LNCaP clone FGC (cell line): ENCODE measurements at regions not wholly inside any gene's neighbourhood (a gene's known extent, or its start where the extent isn't known, plus 50 kb on each side); places are given as distances from the start of the nearest gene placed in this dataset.

Experiments
- DNase-seq: peaks from one replicate; pipeline ENCODE4 v3.0.0-alpha.2; 2011; ENCODE audit warnings: low read depth
- H3K4me3 ChIP-seq: 2 replicates; pipeline ENCODE4 v1.5.1; 2011; ENCODE audit warnings: mild to moderate bottlenecking, low read depth, low read length, control low read depth
- TF ChIP-seq, protein P1 (sequence below): IDR thresholded peaks from 2 replicates; pipeline ENCODE4 v1.5.1; 2012; ENCODE audit warnings: mild to moderate bottlenecking; ENCODE audit not compliant: control insufficient read depth, insufficient read depth; ENCODE audit errors: extremely low read depth

DNA sequence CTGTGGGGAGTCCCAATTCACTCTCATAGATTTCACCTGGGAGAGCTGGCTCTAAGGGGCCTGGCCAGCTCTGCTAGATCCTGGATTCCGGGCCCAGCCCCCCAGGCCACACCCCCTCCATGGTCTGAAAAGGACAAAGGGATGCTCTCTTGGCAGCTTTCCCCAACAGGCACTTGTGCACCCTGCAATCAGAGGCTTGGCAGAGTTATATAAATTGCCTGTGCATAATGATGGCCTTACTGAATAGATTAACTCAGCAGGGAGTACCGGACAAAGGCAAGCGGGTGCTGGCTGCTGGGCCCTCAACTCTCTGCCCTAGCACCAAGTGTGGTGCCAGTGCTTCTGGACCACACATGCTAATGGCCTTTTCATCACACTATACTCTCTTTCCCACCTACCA is 461.6 kb downstream of the BUD13 start:
- DNase-seq: no peak
- H3K4me3 ChIP-seq: no peak overlapping the region
- TF ChIP-seq, protein P1, sequence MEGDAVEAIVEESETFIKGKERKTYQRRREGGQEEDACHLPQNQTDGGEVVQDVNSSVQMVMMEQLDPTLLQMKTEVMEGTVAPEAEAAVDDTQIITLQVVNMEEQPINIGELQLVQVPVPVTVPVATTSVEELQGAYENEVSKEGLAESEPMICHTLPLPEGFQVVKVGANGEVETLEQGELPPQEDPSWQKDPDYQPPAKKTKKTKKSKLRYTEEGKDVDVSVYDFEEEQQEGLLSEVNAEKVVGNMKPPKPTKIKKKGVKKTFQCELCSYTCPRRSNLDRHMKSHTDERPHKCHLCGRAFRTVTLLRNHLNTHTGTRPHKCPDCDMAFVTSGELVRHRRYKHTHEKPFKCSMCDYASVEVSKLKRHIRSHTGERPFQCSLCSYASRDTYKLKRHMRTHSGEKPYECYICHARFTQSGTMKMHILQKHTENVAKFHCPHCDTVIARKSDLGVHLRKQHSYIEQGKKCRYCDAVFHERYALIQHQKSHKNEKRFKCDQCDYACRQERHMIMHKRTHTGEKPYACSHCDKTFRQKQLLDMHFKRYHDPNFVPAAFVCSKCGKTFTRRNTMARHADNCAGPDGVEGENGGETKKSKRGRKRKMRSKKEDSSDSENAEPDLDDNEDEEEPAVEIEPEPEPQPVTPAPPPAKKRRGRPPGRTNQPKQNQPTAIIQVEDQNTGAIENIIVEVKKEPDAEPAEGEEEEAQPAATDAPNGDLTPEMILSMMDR: no peak

DNA sequence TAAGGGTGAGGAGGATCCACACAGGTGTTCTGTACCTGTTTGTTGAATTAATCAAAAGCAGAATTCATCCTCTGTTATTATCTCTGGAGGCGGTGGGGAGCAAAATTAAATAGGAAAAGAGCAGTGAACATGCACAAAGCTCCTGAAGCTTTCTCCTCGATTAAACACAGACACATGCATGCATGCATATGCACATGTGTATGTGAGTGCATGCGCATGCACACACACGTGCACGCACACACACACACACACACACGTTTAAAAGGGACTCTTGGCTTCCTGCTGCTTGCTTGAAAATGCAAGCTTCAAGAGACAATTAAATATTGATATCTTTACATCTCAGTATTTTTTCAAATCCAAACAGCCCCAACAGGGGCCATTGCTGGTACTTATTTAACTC is 462.1 kb downstream of the BUD13 start:
- H3K4me3 ChIP-seq: no peak overlapping the region
- DNase-seq: no peak
- TF ChIP-seq, protein P1: no peak

DNA sequence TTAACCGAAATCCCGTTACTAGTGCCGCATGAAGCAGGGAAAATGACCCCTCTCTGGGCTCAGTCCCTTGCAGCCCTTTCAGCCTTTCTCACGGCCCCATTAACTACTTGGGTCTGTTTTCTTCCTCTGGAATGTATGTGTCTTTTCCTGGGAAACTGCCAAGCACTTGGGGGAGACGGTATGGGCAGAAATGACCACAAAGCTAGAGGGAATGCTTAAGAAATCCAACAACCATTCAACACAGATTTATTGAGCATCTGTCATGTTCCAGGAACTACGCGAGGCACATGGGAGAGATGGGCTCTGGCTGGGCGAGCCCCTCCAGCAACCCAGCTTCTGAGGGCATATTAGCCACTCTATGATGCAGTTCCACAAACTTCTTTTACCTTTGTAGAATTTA is 462.6 kb downstream of the BUD13 start:
- DNase-seq: no peak
- TF ChIP-seq, protein P1: no peak
- no peak overlapping the region for H3K4me3 ChIP-seq

DNA sequence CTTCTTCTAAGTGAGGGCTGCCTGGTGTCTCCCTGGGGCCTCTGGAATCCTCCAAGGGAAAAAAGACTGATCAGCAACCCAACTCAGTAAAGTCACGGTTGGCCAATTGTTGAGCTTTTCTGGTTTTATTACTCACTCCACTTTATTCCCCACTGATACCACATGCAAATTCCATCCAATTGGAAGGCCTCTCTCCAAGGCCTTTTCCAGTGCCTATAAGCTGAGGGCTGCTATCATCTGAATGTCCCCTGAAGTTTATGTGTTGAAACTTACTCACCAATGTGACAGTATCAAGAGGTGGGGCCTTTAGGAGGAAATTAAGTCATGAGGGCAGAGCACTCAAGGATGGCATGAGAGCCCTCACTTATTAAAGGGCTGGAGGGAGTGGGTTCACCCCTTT is 463.3 kb downstream of the BUD13 start:
- H3K4me3 ChIP-seq: no peak overlapping the region
- TF ChIP-seq, protein P1: no peak
- no peak for DNase-seq

DNA sequence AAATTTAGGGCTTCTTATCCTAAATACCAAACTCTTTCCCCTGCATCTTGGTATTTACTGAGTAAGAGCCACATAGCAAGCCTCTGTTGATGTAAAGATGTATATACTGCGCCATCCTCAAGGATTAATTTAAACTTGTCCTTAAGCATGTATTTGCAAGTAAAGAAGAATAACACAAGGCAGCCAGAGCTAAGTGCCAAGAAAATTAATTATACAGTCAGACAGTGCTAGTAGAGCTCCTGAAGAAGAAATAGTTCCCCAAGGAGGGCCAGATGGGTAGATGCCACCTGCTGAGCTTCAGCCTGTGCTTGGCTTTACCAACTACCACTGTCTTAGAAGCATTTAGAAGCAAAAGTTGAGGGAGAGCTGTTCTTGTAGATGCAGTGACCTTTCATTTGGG is 470.0 kb downstream of the BUD13 start:
- H3K4me3 ChIP-seq: no peak overlapping the region
- TF ChIP-seq, protein P1: no peak
- DNase-seq: no peak

DNA sequence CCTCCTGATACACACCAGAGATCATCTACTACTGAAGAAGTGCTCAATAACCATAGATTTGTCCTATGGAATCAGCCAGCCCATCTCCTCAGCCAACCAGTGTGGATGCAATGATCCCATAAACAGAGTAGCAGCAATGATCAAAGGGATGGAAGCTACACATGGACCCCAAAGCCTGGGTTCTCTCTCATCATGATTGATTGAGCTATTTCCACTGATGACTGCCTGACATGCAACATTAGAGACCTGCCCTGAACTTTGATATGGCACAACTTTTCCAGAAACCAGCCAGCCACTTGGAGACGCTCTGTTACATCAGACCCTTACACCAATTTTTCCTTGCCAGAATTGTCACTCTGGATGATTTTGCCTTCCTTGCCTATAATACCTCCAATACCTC is 471.6 kb downstream of the BUD13 start:
- TF ChIP-seq, protein P1: no peak

DNA sequence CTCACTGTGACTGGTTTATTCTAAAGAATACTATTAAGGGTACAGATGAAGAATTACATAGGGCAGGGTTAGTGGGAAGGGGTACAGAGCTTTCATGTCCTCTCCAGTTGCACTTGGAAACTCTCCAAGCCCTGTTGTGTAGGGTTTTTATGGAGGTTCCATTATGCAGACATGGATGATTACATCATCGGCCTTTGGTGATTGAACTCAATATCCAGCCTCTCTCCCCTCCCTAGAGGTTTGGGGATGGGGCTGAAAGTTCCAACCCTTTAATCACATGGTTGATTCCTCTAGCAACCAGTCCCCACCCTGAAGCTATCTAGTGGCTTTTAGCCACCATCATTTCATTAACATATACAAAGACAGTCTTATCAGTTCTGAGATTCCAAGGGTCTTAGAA is 472.6 kb downstream of the BUD13 start:
- TF ChIP-seq, protein P1: no peak
- no peak for DNase-seq
- no peak overlapping the region for H3K4me3 ChIP-seq

More for the DNA sequence above, 471.6 kb downstream of the BUD13 start:
- no peak overlapping the region for H3K4me3 ChIP-seq
- no peak for DNase-seq
